Transverse colon (tissue), 3 donors: ENCODE measurements at regions not wholly inside any gene's neighbourhood (a gene's known extent, or its start where the extent isn't known, plus 50 kb on each side); places are given as distances from the start of the nearest gene placed in this dataset.

Source experiments
- EP300 ChIP-seq: sonication (generic); formaldehyde crosslinking; IDR thresholded peaks from one replicate; pipeline ENCODE4 v1.6.1; 2017; ENCODE audit warnings: antibody characterized with exemption, low read depth
- TF ChIP-seq, protein P1 (sequence below), 5 experiments: fragments of 200-600 bp in 3 of 5; fragments of 450-650 bp in 2 of 5; sonication (generic) in 3 of 5; IDR thresholded peaks; 1 replicate in 2 of 5; 2 replicates in 3 of 5; pipeline ENCODE4 v1.5.1; 2016 to 2017; ENCODE audit warnings: antibody characterized with exemption in 5 of 5, inconsistent platforms in 3 of 5, mild to moderate bottlenecking in 2 of 5, moderate library complexity in 1 of 5

GRCh38 chr12:92271341-92271740, 125.7 kb upstream of the BTG1 start:
- TF ChIP-seq EP300, result no peak
- TF ChIP-seq, protein P1, sequence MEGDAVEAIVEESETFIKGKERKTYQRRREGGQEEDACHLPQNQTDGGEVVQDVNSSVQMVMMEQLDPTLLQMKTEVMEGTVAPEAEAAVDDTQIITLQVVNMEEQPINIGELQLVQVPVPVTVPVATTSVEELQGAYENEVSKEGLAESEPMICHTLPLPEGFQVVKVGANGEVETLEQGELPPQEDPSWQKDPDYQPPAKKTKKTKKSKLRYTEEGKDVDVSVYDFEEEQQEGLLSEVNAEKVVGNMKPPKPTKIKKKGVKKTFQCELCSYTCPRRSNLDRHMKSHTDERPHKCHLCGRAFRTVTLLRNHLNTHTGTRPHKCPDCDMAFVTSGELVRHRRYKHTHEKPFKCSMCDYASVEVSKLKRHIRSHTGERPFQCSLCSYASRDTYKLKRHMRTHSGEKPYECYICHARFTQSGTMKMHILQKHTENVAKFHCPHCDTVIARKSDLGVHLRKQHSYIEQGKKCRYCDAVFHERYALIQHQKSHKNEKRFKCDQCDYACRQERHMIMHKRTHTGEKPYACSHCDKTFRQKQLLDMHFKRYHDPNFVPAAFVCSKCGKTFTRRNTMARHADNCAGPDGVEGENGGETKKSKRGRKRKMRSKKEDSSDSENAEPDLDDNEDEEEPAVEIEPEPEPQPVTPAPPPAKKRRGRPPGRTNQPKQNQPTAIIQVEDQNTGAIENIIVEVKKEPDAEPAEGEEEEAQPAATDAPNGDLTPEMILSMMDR (IDR thresholded peaks at IDR 0.05), result no peak
